HEK293T (cell line): ENCODE measurements at regions not wholly inside any gene's neighbourhood (a gene's known extent, or its start where the extent isn't known, plus 50 kb on each side); places are given as distances from the start of the nearest gene placed in this dataset.

Source experiments
- CTCF ChIA-PET: fragments of 350-600 bp; formaldehyde crosslinking; extraction: SDS; loops from one replicate; lab custom pipeline; 2021; ENCODE audit warnings: antibody characterized with exemption, inconsistent platforms; lab: Yijun Ruan, JAX
- POLR2A ChIA-PET: fragments of 350-600 bp; formaldehyde crosslinking; extraction: SDS; loops from one replicate; lab custom pipeline; 2020; ENCODE audit warnings: antibody characterized with exemption, inconsistent platforms; lab: Yijun Ruan, JAX
- DNase-seq: peaks from one replicate; pipeline ENCODE4 v3.0.0; 2012; ENCODE audit warnings: mixed read lengths; ENCODE audit errors: extremely low spot score
- ARNT ChIP-seq: fragments of 450-650 bp; IDR thresholded peaks from 2 replicates; pipeline ENCODE4 v1.6.1; 2017; ENCODE audit warnings: mild to moderate bottlenecking
- BHLHE40 ChIP-seq: fragments of 450-650 bp; IDR thresholded peaks from 2 replicates; pipeline ENCODE4 v1.6.1; 2016; ENCODE audit warnings: mild to moderate bottlenecking, moderate library complexity, borderline replicate concordance
- CTBP1 ChIP-seq: fragments of 450-650 bp; IDR thresholded peaks from 2 replicates; pipeline ENCODE4 v1.6.1; 2016; ENCODE audit warnings: borderline replicate concordance
- ELF4 ChIP-seq: fragments of 450-650 bp; IDR thresholded peaks from 2 replicates; pipeline ENCODE4 v1.6.1; 2017; ENCODE audit warnings: antibody characterized with exemption
- FOXA1 ChIP-seq: fragments of 450-650 bp; IDR thresholded peaks from 2 replicates; pipeline ENCODE4 v1.6.1; 2016; ENCODE audit warnings: mild to moderate bottlenecking
- FOXK2 ChIP-seq: fragments of 450-650 bp; IDR thresholded peaks from 2 replicates; pipeline ENCODE4 v1.6.1; 2016; ENCODE audit warnings: mild to moderate bottlenecking
- FOXM1 ChIP-seq: fragments of 450-650 bp; IDR thresholded peaks from 2 replicates; pipeline ENCODE4 v1.6.1; 2017; ENCODE audit warnings: mild to moderate bottlenecking, borderline replicate concordance
- HDGF ChIP-seq: fragments of 450-650 bp; IDR thresholded peaks from 2 replicates; pipeline ENCODE4 v1.6.1; 2017; ENCODE audit warnings: antibody characterized with exemption, borderline replicate concordance
- L3MBTL2 ChIP-seq: fragments of 450-650 bp; conservative IDR thresholded peaks from 2 replicates; pipeline ENCODE4 v1.6.1; 2016; ENCODE audit warnings: mild to moderate bottlenecking
- LEF1 ChIP-seq: fragments of 450-650 bp; IDR thresholded peaks from 2 replicates; pipeline ENCODE4 v1.6.1; 2017; ENCODE audit warnings: mild to moderate bottlenecking, borderline replicate concordance
- NFRKB ChIP-seq: fragments of 450-650 bp; IDR thresholded peaks from 2 replicates; pipeline ENCODE4 v1.6.1; 2016; ENCODE audit warnings: mild to moderate bottlenecking, moderate library complexity
- SP1 ChIP-seq: fragments of 450-650 bp; IDR thresholded peaks from 2 replicates; pipeline ENCODE4 v1.6.1; 2017
- SUZ12 ChIP-seq: fragments of 450-650 bp; IDR thresholded peaks from 2 replicates; pipeline ENCODE4 v1.6.1; 2016; ENCODE audit warnings: mild to moderate bottlenecking
- TARDBP ChIP-seq: fragments of 450-650 bp; IDR thresholded peaks from 2 replicates; pipeline ENCODE4 v1.6.1; 2016
- ZNF384 ChIP-seq: fragments of 450-650 bp; IDR thresholded peaks from 2 replicates; pipeline ENCODE4 v1.6.1; 2016
- TF ChIP-seq, protein P1 (sequence below): fragments of 450-650 bp; IDR thresholded peaks from 2 replicates; pipeline ENCODE4 v1.6.1; 2016

DNA sequence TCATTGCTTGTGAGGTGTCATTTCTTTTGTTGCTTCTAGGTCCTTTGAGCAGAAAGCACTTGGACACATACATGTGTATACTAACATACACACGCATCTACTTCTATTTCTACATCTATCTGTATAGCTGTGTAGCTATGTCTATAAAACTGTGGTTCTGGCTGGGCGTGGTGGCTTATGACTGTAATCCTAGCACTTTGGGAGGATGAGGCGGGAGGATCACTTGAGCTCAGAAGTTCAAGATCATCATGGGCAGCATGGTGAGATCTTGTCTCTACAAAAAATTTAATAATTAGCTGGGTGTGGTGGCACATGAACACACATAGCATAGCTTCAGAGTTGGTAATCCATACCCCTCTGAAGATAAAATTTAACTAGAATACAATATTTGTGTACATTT, 65.0 kb upstream of the MAGI1 start:
- POLR2A ChIA-PET: no interaction called here
- TF ChIP-seq ZNF384: no peak
- TF ChIP-seq L3MBTL2: no peak
- TF ChIP-seq ARNT: no peak
- TF ChIP-seq ELF4: no peak
- CTCF ChIA-PET: no interaction called here
- no peak for DNase-seq

DNA sequence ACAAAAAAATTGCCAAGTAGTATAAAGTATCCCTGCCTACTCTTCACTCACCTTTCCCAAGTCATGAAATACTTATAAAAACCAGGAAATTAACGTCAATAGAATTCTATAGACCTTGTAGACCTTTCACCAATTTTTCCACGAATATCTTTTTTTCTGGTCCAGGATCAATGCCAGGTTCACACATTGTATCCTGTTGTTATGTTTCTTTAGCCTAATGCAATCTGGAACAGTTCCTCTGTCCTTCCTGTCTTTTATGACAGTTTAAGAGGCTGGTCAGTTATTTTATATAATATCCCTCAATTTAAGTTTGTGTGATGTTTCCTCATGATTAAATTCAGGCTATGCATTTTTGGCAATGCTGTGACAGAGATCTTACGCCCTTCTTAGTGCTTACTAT, 63.2 kb upstream of the MAGI1 start:
- ChIA-PET POLR2A (no interaction called here), CTCF (no interaction called here)
- TF ChIP-seq HDGF: no peak
- TF ChIP-seq NFRKB: no peak
- TF ChIP-seq TARDBP: no peak
- TF ChIP-seq SP1: no peak
- TF ChIP-seq CTBP1: no peak
- no peak for TF ChIP-seq FOXM1
- TF ChIP-seq LEF1: no peak
- TF ChIP-seq L3MBTL2: no peak
- no peak for DNase-seq

DNA sequence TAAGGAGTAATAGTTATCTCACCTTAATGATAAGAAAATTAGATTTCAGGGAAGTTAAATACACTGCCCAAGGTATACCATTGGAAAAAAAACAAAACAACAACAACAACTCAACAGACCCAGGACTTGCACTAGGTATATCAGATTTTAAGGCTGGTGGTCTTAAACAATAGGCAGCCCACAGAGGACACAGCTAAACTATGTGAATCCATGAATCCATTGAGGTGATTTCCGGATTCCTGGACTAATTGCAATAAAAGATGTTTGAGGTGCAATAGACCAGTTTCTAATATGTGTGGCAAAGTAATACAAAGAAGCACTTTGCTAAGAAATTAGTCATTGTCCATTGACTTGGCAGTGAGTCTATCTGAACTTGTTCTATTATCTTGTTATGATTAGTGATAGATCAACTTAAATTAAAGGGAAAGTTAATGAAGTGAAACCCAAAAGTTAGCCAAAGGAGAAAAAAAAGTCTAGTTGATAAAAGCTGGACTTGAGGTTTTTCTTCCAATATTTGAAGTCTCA, 60.9 kb upstream of the MAGI1 start:
- TF ChIP-seq FOXK2: no peak
- no peak for TF ChIP-seq NFRKB
- no peak for TF ChIP-seq LEF1
- TF ChIP-seq ARNT: no peak
- TF ChIP-seq BHLHE40: no peak
- TF ChIP-seq CTBP1: no peak
- no peak for TF ChIP-seq SP1
- TF ChIP-seq HDGF: no peak
- TF ChIP-seq FOXA1: no peak
- no peak for TF ChIP-seq L3MBTL2
- no peak for TF ChIP-seq ZNF384
- TF ChIP-seq, protein P1, sequence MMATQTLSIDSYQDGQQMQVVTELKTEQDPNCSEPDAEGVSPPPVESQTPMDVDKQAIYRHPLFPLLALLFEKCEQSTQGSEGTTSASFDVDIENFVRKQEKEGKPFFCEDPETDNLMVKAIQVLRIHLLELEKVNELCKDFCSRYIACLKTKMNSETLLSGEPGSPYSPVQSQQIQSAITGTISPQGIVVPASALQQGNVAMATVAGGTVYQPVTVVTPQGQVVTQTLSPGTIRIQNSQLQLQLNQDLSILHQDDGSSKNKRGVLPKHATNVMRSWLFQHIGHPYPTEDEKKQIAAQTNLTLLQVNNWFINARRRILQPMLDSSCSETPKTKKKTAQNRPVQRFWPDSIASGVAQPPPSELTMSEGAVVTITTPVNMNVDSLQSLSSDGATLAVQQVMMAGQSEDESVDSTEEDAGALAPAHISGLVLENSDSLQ: no peak
- CTCF ChIA-PET: no interaction called here
- POLR2A ChIA-PET: no interaction called here
- no peak for DNase-seq

DNA sequence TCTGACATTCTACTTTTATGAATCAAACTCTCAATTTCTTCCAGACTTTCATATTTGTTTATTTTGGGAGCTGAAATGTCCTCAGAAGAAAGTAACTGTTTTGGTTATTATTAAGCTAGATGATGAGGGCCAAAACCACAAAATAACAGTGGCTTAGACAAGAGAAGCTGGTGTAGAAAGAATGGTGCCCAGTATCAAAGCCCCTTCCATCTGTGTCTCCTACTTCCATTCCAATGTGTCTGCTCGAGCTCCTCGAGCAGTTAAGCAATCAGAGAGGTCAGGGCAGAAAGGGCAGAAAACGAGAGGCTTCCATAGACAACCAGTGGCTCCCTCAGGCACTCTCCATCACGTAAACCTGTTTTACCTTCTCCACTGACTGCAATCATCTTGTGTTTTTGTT, 59.7 kb upstream of the MAGI1 start:
- no peak for DNase-seq
- POLR2A ChIA-PET: no interaction called here
- CTCF ChIA-PET: no interaction called here
- TF ChIP-seq TARDBP (no peak), FOXK2 (no peak), SP1 (no peak), BHLHE40 (no peak), SUZ12 (no peak), LEF1 (no peak), NFRKB (no peak), CTBP1 (no peak), FOXA1 (no peak), HDGF (no peak), ELF4 (no peak), ZNF384 (no peak), FOXM1 (no peak), L3MBTL2 (no peak)
- TF ChIP-seq, protein P1: no peak

DNA sequence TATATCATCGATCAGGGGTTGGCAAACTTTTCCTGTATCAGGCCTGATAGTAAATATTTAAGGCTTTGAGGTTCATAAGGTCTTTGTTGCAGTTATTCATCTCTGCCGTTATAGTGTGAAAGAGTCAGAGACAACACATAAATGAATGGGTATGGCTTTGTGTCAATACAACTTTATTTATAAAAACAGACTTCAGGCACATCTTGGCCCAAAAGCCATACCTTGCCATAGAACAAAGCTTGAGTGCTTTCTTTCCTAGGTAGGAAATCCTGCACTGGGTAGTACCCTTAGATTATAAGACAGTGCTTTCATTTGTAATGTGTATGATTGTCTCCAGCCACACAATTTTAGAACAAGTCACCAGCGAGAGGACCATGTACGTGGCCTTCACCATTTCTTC, 58.9 kb upstream of the MAGI1 start:
- ChIA-PET POLR2A (no interaction called here), CTCF (no interaction called here)
- TF ChIP-seq NFRKB (no peak), ELF4 (no peak), CTBP1 (no peak), SP1 (no peak), ZNF384 (no peak), FOXM1 (no peak), FOXA1 (no peak), TARDBP (no peak), SUZ12 (no peak), ARNT (no peak), LEF1 (no peak)
- TF ChIP-seq, protein P1: no peak
- DNase-seq: no peak

DNA sequence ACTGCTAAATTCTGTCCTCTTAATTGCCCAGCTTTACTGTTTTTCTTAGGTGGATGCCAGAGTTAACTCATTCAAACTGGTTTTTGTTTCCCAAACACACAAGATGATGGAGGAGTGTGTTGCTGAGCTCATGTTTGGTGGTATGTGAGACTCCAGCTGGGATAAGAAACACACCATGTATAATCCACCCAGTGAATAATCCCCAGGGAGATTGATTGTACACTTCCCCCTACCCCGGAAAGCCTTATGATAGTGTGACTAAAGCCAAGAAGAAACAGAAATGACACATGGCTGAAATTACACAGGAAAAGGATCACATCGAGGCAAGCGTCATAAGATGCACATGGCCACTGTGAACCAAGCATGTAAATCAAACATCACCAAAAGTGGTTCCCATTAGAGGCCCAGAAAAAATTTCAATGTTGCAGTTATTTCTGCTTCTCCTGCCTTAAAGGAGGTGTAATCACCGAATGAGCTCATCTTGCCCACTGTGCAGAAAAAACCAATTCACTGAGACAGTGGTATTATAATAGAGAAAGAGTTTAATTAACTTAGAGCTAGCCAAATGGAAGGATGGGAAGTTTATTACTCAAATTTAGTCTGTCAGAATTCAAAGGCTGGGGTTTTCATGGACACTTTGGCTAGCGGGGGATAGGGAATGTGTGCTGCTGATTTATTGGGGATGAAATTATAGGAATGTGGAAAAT, 56.7 kb upstream of the MAGI1 start:
- ChIA-PET CTCF (interaction anchor here (0.7 kb wide), 1 partner anchor 197 kb away, joined by 3 read pairs; no protein-coding TSS in a partner anchor), POLR2A (no interaction called here)
- TF ChIP-seq FOXM1 (no peak), ZNF384 (no peak), SP1 (no peak), NFRKB (no peak), BHLHE40 (no peak), ELF4 (no peak), SUZ12 (no peak), CTBP1 (no peak), LEF1 (no peak), FOXK2 (no peak), TARDBP (no peak), HDGF (no peak), L3MBTL2 (no peak; the same call in 1 of the 2 replicates), FOXA1 (no peak), ARNT (no peak)
- TF ChIP-seq, protein P1: no peak
- no peak for DNase-seq
